ENCODE measurements at regions not wholly inside any gene's neighbourhood (a gene's known extent, or its start where the extent isn't known, plus 50 kb on each side); places are given as distances from the start of the nearest gene placed in this dataset.

GRCh38 chr2:129777762-129778583 is 201.5 kb upstream of the RAB6C start:
- no peak for TF ChIP-seq TSHZ1 (CRISPR knock-in tag; IDR thresholded peaks at IDR 0.05)
- TF ChIP-seq NFIC (IDR thresholded peaks at IDR 0.05), result no peak
- TF ChIP-seq CBFB (CRISPR knock-in tag; IDR thresholded peaks at IDR 0.05), result no peak
- TF ChIP-seq EHMT2 (IDR thresholded peaks at IDR 0.05), result no peak
- no peak for TF ChIP-seq CTCF (IDR thresholded peaks at IDR 0.05 in 2 of 3, conservative IDR thresholded peaks at IDR 0.05 in 1 of 3; ENCODE audit: insufficient read depth in 2 of 3, low read depth in 1 of 3, low read length in 3 of 3)
- no peak for TF ChIP-seq KAT8 (IDR thresholded peaks at IDR 0.05; ENCODE audit: low read depth)
- no peak for TF ChIP-seq RBFOX2 (IDR thresholded peaks at IDR 0.05; ENCODE audit: low read depth, low read length)
- no peak for TF ChIP-seq USF2 (CRISPR knock-in tag; IDR thresholded peaks at IDR 0.05)
- TF ChIP-seq ZFPM2 (CRISPR knock-in tag; IDR thresholded peaks at IDR 0.05), result no peak
- TF ChIP-seq NCOA6 (IDR thresholded peaks at IDR 0.05), result no peak
- TF ChIP-seq ZNF253 (CRISPR knock-in tag; conservative IDR thresholded peaks at IDR 0.05), result no peak
- TF ChIP-seq ZNF274 (IDR thresholded peaks at IDR 0.05; ENCODE audit: borderline replicate concordance, low read depth, low read length), result no peak
- TF ChIP-seq KLF13 (tag; IDR thresholded peaks at IDR 0.05; ENCODE audit: borderline replicate concordance, low read depth), result no peak
